ENCODE measurements at regions not wholly inside any gene's neighbourhood (a gene's known extent, or its start where the extent isn't known, plus 50 kb on each side); places are given as distances from the start of the nearest gene placed in this dataset.
"Not testable (repeated sequence)": the region's sequence is repeated elsewhere in the genome, so short reads cannot be mapped to it uniquely, and the experiment has no call there.

GRCh38 chr4:162838671-162839070, 328.0 kb downstream of the NAF1 start:
- DNase-seq = no peak

GRCh38 chr4:162837679-162838078, 329.0 kb downstream of the NAF1 start:
- no peak for DNase-seq

GRCh38 chr4:162837241-162837640, 329.4 kb downstream of the NAF1 start:
- DNase-seq = no peak

- DNase-seq = no peak
Measured at GRCh38 chr4:162836773-162837172, 329.9 kb downstream of the NAF1 start.

- not testable (repeated sequence) for DNase-seq
Measured at GRCh38 chr4:162836258-162836657, 330.4 kb downstream of the NAF1 start.

- no peak for DNase-seq
Measured at GRCh38 chr4:162830899-162831298, 335.8 kb downstream of the NAF1 start.

GRCh38 chr4:162817374-162817773, 349.3 kb downstream of the NAF1 start:
- not testable (repeated sequence) for DNase-seq

GRCh38 chr4:162804351-162804924, 362.3 kb downstream of the NAF1 start:
- DNase-seq = no peak

GRCh38 chr4:162803378-162803777, 363.3 kb downstream of the NAF1 start:
- DNase-seq = no peak

- DNase-seq = no peak
Measured at GRCh38 chr4:162797108-162797507, 369.6 kb downstream of the NAF1 start.

GRCh38 chr4:162793571-162793970, 373.1 kb downstream of the NAF1 start:
- no peak for DNase-seq

- DNase-seq = no peak
Measured at GRCh38 chr4:162793004-162793403, 373.7 kb downstream of the NAF1 start.

GRCh38 chr4:162791226-162791625, 375.5 kb downstream of the NAF1 start:
- no peak for DNase-seq

- DNase-seq = no peak
Measured at GRCh38 chr4:162787120-162787519, 379.6 kb downstream of the NAF1 start.

- no peak for DNase-seq
Measured at GRCh38 chr4:162782778-162783525, 383.7 kb downstream of the NAF1 start.

GRCh38 chr4:162782096-162782777, 384.5 kb downstream of the NAF1 start:
- no peak for DNase-seq

- no peak for DNase-seq
Measured at GRCh38 chr4:162770761-162771490, 395.8 kb downstream of the NAF1 start.

GRCh38 chr4:162767083-162767482, 399.6 kb downstream of the NAF1 start:
- no peak for DNase-seq

GRCh38 chr4:162761965-162762364, 404.7 kb downstream of the NAF1 start:
- no peak for DNase-seq

GRCh38 chr4:162740228-162740627, 426.5 kb downstream of the NAF1 start:
- DNase-seq = not testable (repeated sequence)

GRCh38 chr4:162739596-162739995, 427.1 kb downstream of the NAF1 start:
- not testable (repeated sequence) for DNase-seq

- DNase-seq = no peak
Measured at GRCh38 chr4:162732876-162733275, 433.8 kb downstream of the NAF1 start.

GRCh38 chr4:162727766-162728165, 438.9 kb downstream of the NAF1 start:
- no peak for DNase-seq
